K562 (cell line): ENCODE measurements at regions not wholly inside any gene's neighbourhood (a gene's known extent, or its start where the extent isn't known, plus 50 kb on each side); places are given as distances from the start of the nearest gene placed in this dataset.

Experiments used
- ARID2 ChIP-seq: fragments of 450-650 bp; IDR thresholded peaks from 2 replicates; pipeline ENCODE4 v1.6.1; 2017; ENCODE audit warnings: antibody characterized with exemption, mild to moderate bottlenecking
- CCAR2 ChIP-seq: fragments of 200-400 bp; formaldehyde crosslinking; IDR thresholded peaks from 2 replicates; pipeline ENCODE4 v1.6.1; 2017; ENCODE audit warnings: mild to moderate bottlenecking, low read depth, low read length
- CREBBP ChIP-seq: IDR thresholded peaks from one replicate; pipeline ENCODE4 v1.6.1; 2012; ENCODE audit warnings: low read depth, mild to moderate bottlenecking, control low read depth, inconsistent platforms, low read length
- E2F6 ChIP-seq, 2 experiments: IDR thresholded peaks; 2 replicates each; pipeline ENCODE4 v1.6.1; 2011; ENCODE audit warnings: borderline replicate concordance in 1 of 2, control low read depth in 1 of 2, low read depth in 1 of 2, low read length in 1 of 2, mild to moderate bottlenecking in 1 of 2, mixed read lengths in 1 of 2, moderate library complexity in 1 of 2; ENCODE audit not compliant: insufficient read depth in 1 of 2, insufficient read length in 1 of 2, poor library complexity in 1 of 2, severe bottlenecking in 1 of 2; ENCODE audit errors: extremely low read depth in 1 of 2
- ESRRA ChIP-seq: fragments of 450-650 bp; IDR thresholded peaks from 2 replicates; pipeline ENCODE4 v1.6.1; 2014; ENCODE audit warnings: low read depth, mild to moderate bottlenecking, moderate library complexity, borderline replicate concordance
- HDAC3 ChIP-seq: fragments of 450-650 bp; IDR thresholded peaks from 2 replicates; pipeline ENCODE4 v1.6.1; 2018; ENCODE audit warnings: borderline replicate concordance, mild to moderate bottlenecking, moderate library complexity; ENCODE audit not compliant: partially characterized antibody
- HMBOX1 ChIP-seq: sonication (generic); IDR thresholded peaks from 2 replicates; pipeline ENCODE4 v1.6.1; 2016
- KLF10 ChIP-seq: fragments of 250-450 bp; sonication (Bioruptor Pico); IDR thresholded peaks from 2 replicates; pipeline ENCODE4 v1.6.1; 2021; ENCODE audit warnings: matching md5 sums
- NFRKB ChIP-seq: fragments of 450-650 bp; IDR thresholded peaks from 2 replicates; pipeline ENCODE4 v1.6.1; 2016; ENCODE audit warnings: low read depth
- SMC3 ChIP-seq: conservative IDR thresholded peaks from 2 replicates; pipeline ENCODE4 v1.6.1; 2011; ENCODE audit warnings: low read depth, low read length, improper control_type of control experiment; ENCODE audit not compliant: insufficient read depth
- ZFX ChIP-seq: sonication (generic); formaldehyde crosslinking; IDR thresholded peaks from 2 replicates; pipeline ENCODE4 v1.8.0; 2022; ENCODE audit warnings: mild to moderate bottlenecking, missing genetic modification reagents, moderate library complexity
- ZNF165 ChIP-seq: fragments of 250-450 bp; sonication (Bioruptor Pico); IDR thresholded peaks from 2 replicates; pipeline ENCODE4 v1.4.0; 2020; ENCODE audit warnings: borderline replicate concordance
- ZNF282 ChIP-seq: sonication (generic); formaldehyde crosslinking; IDR thresholded peaks from 2 replicates; pipeline ENCODE4 v1.8.1; 2023; ENCODE audit warnings: missing genetic modification reagents
- ZNF407 ChIP-seq: fragments of 450-650 bp; IDR thresholded peaks from 2 replicates; pipeline ENCODE4 v1.6.1; 2016; ENCODE audit warnings: low read depth
- ZNF695 ChIP-seq: fragments of 450-650 bp; formaldehyde crosslinking; IDR thresholded peaks from 2 replicates; pipeline ENCODE4 v1.4.0; 2020; ENCODE audit warnings: mild to moderate bottlenecking, moderate library complexity
- ZNF79 ChIP-seq: fragments of 250-450 bp; sonication (Bioruptor Pico); IDR thresholded peaks from 2 replicates; pipeline ENCODE4 v1.4.0; 2020; ENCODE audit warnings: low read depth, mild to moderate bottlenecking, moderate library complexity
- TF ChIP-seq, protein P1 (sequence below): fragments of 450-650 bp; IDR thresholded peaks from 2 replicates; pipeline ENCODE4 v1.6.1; 2016; ENCODE audit warnings: antibody characterized with exemption

DNA sequence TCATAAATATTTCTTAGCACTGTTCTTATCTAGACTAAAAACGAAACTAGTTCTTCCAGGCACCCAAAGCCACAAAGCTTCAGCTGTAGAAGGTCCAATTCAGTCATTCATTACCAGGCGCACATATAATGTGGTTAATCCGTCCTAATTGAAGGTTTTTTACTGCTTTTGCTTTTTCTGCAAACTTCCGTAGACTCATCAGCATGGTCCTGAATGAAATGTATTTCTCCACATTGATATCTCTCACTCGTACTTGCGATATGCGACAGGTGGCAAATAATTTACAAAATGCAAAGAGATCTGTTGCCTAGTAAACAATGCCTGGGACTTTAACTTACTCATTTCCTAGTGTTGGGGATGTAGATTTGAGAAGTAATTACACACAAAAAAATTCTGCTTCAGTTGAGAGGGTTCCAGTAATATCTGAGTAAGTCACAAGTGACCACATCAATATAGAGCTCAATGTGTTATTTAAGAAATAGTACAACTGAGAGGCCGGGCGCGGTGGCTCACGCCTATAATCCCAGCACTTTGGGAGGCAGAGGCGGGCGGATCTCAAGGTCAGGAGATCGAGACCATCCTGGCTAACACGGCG is 75.0 kb upstream of the MBNL1 start (continued):
- TF ChIP-seq E2F6 (IDR thresholded peaks at IDR 0.05; ENCODE audit: borderline replicate concordance in 1 of 2, extremely low read depth in 1 of 2, insufficient read depth in 1 of 2, insufficient read length in 1 of 2, low read depth in 1 of 2, low read length in 1 of 2, poor library complexity in 1 of 2, severe bottlenecking in 1 of 2) = no peak
- TF ChIP-seq, protein P1, sequence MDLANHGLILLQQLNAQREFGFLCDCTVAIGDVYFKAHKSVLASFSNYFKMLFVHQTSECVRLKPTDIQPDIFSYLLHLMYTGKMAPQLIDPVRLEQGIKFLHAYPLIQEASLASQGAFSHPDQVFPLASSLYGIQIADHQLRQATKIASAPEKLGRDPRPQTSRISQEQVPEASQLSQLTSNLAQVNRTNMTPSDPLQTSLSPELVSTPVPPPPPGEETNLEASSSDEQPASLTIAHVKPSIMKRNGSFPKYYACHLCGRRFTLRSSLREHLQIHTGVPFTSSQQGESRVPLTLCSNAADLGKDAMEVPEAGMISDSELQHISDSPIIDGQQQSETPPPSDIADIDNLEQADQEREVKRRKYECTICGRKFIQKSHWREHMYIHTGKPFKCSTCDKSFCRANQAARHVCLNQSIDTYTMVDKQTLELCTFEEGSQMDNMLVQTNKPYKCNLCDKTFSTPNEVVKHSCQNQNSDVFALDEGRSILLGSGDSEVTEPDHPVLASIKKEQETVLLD = no peak
- TF ChIP-seq ZFX (CRISPR knock-in tag) = no peak
- TF ChIP-seq CCAR2 = no peak
- TF ChIP-seq ZNF695 (CRISPR knock-in tag) = no peak
- no peak for TF ChIP-seq ESRRA
- no peak for TF ChIP-seq ZNF407
- TF ChIP-seq HDAC3 = no peak
- TF ChIP-seq ZNF79 (CRISPR knock-in tag) = no peak
- no peak for TF ChIP-seq ZNF165 (CRISPR knock-in tag)
- TF ChIP-seq KLF10 (CRISPR knock-in tag) = no peak
- no peak for TF ChIP-seq SMC3
- TF ChIP-seq CREBBP = no peak
- no peak for TF ChIP-seq ZNF282 (CRISPR knock-in tag)
- peak; percentile 18; the same call in 1 of the 2 replicates for TF ChIP-seq NFRKB
- TF ChIP-seq HMBOX1 = peak; percentile 86
- TF ChIP-seq ARID2 = 0 out of 2 replicates have a peak, but pooled peaks have one; percentile 8
